Stimulated activated CD4-positive, alpha-beta T cell treated with anti-CD3 and anti-CD28 coated beads, Interleukin-15, amount 100 ng/mL, for 24 hours (primary cell): ENCODE measurements at regions not wholly inside any gene's neighbourhood (a gene's known extent, or its start where the extent isn't known, plus 50 kb on each side); places are given as distances from the start of the nearest gene placed in this dataset.

Experiments used
- DNase-seq: peaks from one replicate; pipeline ENCODE4 v3.0.0-alpha.2; 2020

DNA sequence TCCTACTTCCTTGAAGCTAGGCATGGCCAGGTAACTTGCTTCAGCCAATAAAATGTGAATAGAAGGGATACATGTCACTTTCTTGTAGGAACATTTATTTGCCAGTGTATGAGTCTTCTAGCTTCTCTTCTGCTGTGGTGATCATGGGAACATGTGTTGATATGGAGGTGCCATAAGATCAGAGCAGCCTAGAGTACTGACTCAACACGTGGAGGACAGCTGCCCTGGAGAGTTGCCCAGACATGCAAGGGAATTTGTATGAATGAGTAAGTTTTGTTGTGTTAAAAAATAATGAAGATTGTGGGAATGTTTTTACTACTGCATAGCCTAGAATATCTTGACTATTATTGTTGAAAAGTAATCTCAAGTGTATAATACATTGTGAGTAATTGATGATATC lies 502.3 kb downstream of the NUF2 start:
- DNase-seq: no peak

GRCh38 chr1:163824490-163824889 lies 502.7 kb downstream of the NUF2 start:
- no peak for DNase-seq

DNA sequence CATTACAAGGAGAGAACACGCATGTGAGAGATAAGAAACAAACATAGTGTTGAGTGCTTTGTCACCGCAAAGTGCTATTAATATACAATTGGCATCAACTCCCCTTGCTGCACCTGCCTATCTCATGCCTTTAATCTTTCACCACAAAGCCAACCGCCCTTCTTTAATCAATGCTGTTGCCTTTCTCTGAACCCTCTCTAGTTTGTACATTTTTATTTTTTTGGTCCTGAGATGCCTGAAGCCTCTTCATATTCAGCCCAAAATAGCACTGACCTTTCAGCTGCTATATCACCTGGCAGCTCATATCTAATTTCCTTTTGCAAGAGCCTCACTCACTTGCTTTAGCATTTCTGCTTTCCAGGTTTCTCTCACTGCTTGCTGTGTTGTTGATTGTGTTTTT lies 504.7 kb downstream of the NUF2 start:
- no peak for DNase-seq

DNA sequence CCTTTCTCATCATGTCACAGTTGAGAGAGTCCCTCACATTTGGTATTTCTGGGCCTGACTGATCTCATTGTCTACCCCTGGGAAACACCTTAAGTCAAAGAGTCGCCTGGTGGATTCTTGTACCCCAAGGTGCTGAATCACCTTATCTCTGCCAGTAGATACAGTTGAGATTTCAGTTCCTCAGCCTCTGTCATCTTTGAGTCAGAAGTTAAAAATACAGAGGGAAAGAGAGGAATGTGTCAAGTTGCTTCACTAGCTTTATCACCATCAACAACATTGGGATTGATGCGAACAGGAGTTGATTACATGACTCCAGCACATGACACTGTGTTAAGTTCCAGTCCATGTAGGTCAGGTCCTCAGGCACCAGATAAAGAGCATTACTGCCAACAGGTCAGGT lies 513.0 kb downstream of the NUF2 start:
- DNase-seq: no peak

GRCh38 chr1:163836481-163836880 lies 514.7 kb downstream of the NUF2 start:
- no peak for DNase-seq

GRCh38 chr1:163837206-163837605 lies 515.5 kb downstream of the NUF2 start:
- DNase-seq: no peak

GRCh38 chr1:163842571-163842970 lies 520.8 kb downstream of the NUF2 start:
- DNase-seq: no peak

GRCh38 chr1:163844459-163844858 lies 522.7 kb downstream of the NUF2 start:
- DNase-seq: no peak

DNA sequence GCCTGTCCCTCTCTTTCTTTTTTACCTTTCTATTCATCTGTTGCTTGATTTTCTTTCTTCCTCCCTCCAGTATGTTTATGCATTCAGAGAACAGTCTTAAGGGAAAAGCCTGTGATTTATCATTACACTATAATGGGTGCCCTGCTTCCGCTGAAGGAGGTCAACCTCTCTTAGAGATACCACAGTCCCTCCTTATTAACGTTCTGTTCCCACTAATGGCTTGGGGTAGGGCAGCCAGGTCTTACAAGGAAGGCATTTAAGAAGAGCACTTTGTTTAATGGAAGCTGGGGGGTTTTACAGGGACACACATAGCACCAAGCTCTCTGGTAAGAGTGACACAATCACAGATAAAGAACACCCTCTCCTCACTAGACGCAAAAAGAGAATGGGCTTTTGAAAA lies 523.5 kb downstream of the NUF2 start:
- DNase-seq: no peak

DNA sequence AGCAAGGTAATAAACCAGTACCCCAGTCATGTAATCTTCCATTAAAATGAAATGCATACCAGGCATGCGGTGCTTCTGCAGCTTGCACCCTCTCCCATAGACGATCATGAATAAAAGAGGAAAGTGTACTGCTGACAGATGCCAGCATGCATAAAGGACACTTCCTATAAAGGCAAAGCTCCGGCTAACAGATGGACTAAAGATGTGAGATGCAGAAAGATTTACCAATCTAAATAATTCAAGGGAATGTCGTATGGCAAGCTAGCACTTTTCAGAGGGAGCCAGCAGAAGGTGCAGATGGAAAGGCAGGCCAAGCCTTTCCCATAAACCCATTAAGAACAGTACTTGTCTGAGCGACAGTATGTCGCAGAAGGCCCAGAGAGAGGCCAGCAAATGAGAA lies 542.0 kb downstream of the NUF2 start:
- no peak for DNase-seq

DNA sequence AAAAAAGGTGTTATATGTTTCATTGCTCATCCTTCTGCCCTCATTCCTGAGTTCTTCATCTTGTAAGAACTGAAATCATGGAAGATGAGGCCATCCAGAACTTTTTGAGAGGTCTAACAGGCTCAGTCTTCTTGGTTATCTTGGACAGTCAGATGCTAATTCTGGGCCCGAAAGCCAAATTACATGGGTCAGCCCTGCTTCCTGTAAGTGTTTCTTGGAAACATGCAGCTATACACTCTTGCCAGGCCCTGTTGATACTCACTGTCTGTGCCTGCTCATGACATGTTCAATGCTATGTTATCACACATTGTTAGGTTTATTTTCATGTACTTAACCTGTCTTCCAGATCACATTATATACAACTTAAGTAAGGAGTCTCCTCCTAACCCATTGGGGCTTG lies 542.5 kb downstream of the NUF2 start:
- no peak for DNase-seq

GRCh38 chr1:163866564-163866963 lies 544.8 kb downstream of the NUF2 start:
- no peak for DNase-seq

DNA sequence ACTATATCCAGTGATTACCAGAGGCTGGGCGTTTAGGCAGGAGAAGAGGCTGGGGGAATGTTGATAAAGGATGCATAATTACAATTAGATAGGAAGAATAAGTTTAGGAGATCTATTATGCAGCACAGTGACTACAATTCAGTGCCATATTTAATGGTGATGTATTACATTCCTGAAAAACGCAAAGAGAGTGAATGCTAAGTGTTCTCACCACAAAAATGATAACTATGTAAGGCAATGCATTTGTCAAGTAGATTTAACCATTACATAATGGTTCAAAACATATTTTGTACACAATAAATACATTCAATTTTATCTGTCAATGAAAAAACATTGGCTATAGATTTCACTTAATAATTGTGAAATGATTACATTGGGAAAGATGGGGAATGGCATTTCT lies 548.9 kb downstream of the NUF2 start:
- no peak for DNase-seq

DNA sequence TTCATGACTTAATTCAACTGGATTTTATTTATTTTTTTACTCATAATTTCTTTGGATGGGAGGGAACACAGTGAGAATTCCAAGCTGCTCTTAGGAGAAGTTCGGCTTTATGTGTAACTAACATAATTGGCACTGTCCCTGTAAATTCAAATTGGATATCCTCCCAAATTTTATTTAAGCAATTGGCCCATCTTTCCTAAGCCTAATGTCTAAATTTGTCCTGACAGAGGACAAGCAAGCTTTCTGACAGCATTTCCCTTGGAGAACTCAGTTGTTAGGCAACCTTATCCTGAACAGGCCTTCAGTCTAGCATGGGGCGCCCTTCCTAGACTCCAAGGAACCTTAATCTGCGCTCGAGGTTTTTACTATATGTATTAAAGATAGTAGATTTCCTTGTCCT lies 550.3 kb downstream of the NUF2 start:
- DNase-seq: no peak

- DNase-seq: no peak
Measured at GRCh38 chr1:163874070-163874469, 552.3 kb downstream of the NUF2 start.

GRCh38 chr1:163875200-163875926 lies 553.6 kb downstream of the NUF2 start:
- no peak for DNase-seq

GRCh38 chr1:163875927-163876320 lies 554.2 kb downstream of the NUF2 start:
- no peak for DNase-seq

- no peak for DNase-seq
Measured at GRCh38 chr1:163876546-163876945, 554.8 kb downstream of the NUF2 start.

DNA sequence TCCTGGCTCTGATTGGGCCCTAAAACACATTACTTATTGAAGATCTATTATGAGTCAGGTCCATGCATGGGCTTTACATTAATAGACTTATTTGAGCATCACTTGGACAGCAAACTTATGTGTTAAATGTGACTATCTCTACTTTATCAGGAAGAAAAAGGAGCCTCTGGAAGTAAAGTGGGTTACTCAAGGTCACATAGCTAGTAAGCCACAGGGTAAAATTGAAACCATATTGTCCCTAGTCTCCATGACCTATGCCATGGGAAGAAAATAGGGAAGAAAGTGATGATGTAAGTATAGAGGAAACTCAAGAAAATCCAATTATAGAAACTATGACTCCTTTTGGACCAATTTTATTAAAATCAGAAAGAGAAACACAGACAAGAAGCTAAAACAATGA lies 555.3 kb downstream of the NUF2 start:
- no peak for DNase-seq

GRCh38 chr1:163885510-163885909 lies 563.8 kb downstream of the NUF2 start:
- DNase-seq: no peak

DNA sequence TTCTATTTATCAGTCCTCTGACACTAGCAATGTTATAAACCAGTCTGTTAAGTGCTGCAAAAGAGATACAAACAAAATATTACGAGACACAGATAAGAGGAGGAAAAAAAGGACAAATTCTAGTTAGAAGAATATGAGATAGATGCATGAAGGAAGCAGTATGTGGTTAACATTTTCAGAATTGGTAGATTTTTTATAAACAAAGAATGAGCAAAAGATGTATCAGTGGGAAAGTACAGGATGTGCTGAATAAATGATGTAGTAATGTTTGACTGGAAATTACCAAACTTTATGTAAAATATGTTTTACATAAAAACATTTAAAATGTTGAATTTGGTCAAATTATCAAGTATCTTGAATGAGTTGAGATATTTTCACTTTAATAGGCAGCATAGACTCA lies 574.2 kb downstream of the NUF2 start:
- no peak for DNase-seq

- DNase-seq: no peak
Measured at GRCh38 chr1:163897412-163898155, 575.8 kb downstream of the NUF2 start.

GRCh38 chr1:163906283-163906682 lies 584.5 kb downstream of the NUF2 start:
- no peak for DNase-seq

GRCh38 chr1:163912170-163912884 lies 590.6 kb downstream of the NUF2 start:
- DNase-seq: no peak
